Left lung (tissue), 4 donors: ENCODE measurements at regions not wholly inside any gene's neighbourhood (a gene's known extent, or its start where the extent isn't known, plus 50 kb on each side); places are given as distances from the start of the nearest gene placed in this dataset.

Experiments used
- ATAC-seq: fragments of 200-7000 bp; cut with Tn5 transposase; one replicate; pipeline ENCODE4 v1.9.1; 2020; ENCODE audit warnings: moderate library complexity
- DNase-seq, 4 donors: peaks; one replicate each; pipeline ENCODE4 v3.0.0-alpha.2; 2013 to 2020
- H3K27ac ChIP-seq, 2 donors: fragments of 200-600 bp; sonication (generic) in 1 of 2; one replicate each; pipeline versions ENCODE4 v1.5.0 to v1.8.0; 2020 to 2021
- H3K27me3 ChIP-seq, 2 donors: fragments of 200-600 bp; sonication (generic) in 1 of 2; one replicate each; pipeline versions ENCODE4 v1.5.0 to v1.8.0; 2020 to 2021
- H3K36me3 ChIP-seq, 2 donors: fragments of 200-600 bp; sonication (generic) in 1 of 2; one replicate each; pipeline versions ENCODE4 v1.5.0 to v1.8.0; 2020 to 2021
- H3K4me1 ChIP-seq, 2 donors: fragments of 200-600 bp; one replicate each; pipeline ENCODE4 v1.8.0; 2021
- H3K4me3 ChIP-seq, 2 donors: fragments of 200-600 bp; sonication (generic) in 1 of 2; one replicate each; pipeline versions ENCODE4 v1.5.0 to v1.8.0; 2020 to 2021; ENCODE audit warnings: mild to moderate bottlenecking in 1 of 2
- H3K9me3 ChIP-seq, 2 donors: fragments of 200-600 bp; sonication (generic) in 1 of 2; one replicate each; pipeline versions ENCODE4 v1.5.0 to v1.8.0; 2020 to 2021
- CTCF ChIP-seq, 2 donors: fragments of 200-600 bp; sonication (generic) in 1 of 2; IDR thresholded peaks; one replicate each; pipeline versions ENCODE4 v1.5.0 to v1.8.0; 2021; ENCODE audit warnings: antibody characterized with exemption in 2 of 2
- intact Hi-C, 2 donors: fragments of 100-400 bp; cut with DNase I; formaldehyde crosslinking; loops; one replicate each; pipeline versions ENCODE4 v1.11.2 to v1.14.2; 2022
- donor health status: DM: no; HTN: yes; CAD: no.
- donor health status: DM: no; HTN: no; CAD: no.

GRCh38 chr10:51022933-51023585 lies 51.2 kb upstream of the PRKG1 start:
- intact Hi-C loops: no loop called here
- DNase-seq: no peak
- Histone ChIP-seq H3K27me3 (no peaks in the 10 kb centered on the region), H3K27ac (peak overlapping the region in 1 of 2 donors; percentile 5), H3K4me1 (no peaks in the 10 kb centered on the region), H3K36me3 (no peaks in the 10 kb centered on the region), H3K4me3 (no peak overlapping the region), H3K9me3 (no peaks in the 10 kb centered on the region)
- ATAC-seq: no peak
- TF ChIP-seq CTCF (IDR thresholded peaks at IDR 0.05): no peak

- Histone ChIP-seq H3K4me3 (no peak overlapping the region), H3K4me1 (no peaks in the 10 kb centered on the region), H3K36me3 (no peaks in the 10 kb centered on the region), H3K27ac (peak overlapping the region in 1 of 2 donors; percentile 5), H3K27me3 (no peaks in the 10 kb centered on the region), H3K9me3 (no peaks in the 10 kb centered on the region)
- no peak for ATAC-seq
- DNase-seq: no peak
- intact Hi-C loops: no loop called here
- TF ChIP-seq CTCF (IDR thresholded peaks at IDR 0.05): no peak
Measured at GRCh38 chr10:51023636-51024035, 50.7 kb upstream of the PRKG1 start.
